GM06990 (cell line): ENCODE measurements at regions not wholly inside any gene's neighbourhood (a gene's known extent, or its start where the extent isn't known, plus 50 kb on each side); places are given as distances from the start of the nearest gene placed in this dataset.

Source experiments
- DNase-seq: peaks from one replicate; pipeline ENCODE4 v3.0.0-alpha.2; 2011; ENCODE audit not compliant: insufficient read length; ENCODE audit errors: extremely low read depth
- H3K27me3 ChIP-seq: replicated peaks from 2 replicates; pipeline ENCODE4 v1.6.0; 2011; ENCODE audit warnings: low read length; ENCODE audit not compliant: control insufficient read depth, insufficient read depth
- H3K36me3 ChIP-seq: 2 replicates; pipeline ENCODE4 v1.5.1; 2011; ENCODE audit warnings: low read length; ENCODE audit not compliant: control insufficient read depth, insufficient read depth
- H3K4me3 ChIP-seq: replicated peaks from 2 replicates; pipeline ENCODE4 v1.5.1; 2011; ENCODE audit warnings: low read depth, mild to moderate bottlenecking, control low read depth, low read length
- TF ChIP-seq, protein P1 (sequence below): IDR thresholded peaks from 2 replicates; pipeline ENCODE4 v1.5.1; 2011; ENCODE audit warnings: low read length, control low read depth, mild to moderate bottlenecking, inconsistent platforms; ENCODE audit not compliant: insufficient read depth, poor library complexity, severe bottlenecking

- no peak overlapping the region for H3K4me3 ChIP-seq
- H3K36me3 ChIP-seq, result no peaks in the 10 kb centered on the region
- no peaks in the 10 kb centered on the region; the same call in 1 of the 2 replicates for H3K27me3 ChIP-seq
- no peak for DNase-seq
- TF ChIP-seq, protein P1, sequence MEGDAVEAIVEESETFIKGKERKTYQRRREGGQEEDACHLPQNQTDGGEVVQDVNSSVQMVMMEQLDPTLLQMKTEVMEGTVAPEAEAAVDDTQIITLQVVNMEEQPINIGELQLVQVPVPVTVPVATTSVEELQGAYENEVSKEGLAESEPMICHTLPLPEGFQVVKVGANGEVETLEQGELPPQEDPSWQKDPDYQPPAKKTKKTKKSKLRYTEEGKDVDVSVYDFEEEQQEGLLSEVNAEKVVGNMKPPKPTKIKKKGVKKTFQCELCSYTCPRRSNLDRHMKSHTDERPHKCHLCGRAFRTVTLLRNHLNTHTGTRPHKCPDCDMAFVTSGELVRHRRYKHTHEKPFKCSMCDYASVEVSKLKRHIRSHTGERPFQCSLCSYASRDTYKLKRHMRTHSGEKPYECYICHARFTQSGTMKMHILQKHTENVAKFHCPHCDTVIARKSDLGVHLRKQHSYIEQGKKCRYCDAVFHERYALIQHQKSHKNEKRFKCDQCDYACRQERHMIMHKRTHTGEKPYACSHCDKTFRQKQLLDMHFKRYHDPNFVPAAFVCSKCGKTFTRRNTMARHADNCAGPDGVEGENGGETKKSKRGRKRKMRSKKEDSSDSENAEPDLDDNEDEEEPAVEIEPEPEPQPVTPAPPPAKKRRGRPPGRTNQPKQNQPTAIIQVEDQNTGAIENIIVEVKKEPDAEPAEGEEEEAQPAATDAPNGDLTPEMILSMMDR, result no peak
These were observed 146.6 kb upstream of the RNF32 start for GRCh38 chr7:156493942-156494341.

DNA sequence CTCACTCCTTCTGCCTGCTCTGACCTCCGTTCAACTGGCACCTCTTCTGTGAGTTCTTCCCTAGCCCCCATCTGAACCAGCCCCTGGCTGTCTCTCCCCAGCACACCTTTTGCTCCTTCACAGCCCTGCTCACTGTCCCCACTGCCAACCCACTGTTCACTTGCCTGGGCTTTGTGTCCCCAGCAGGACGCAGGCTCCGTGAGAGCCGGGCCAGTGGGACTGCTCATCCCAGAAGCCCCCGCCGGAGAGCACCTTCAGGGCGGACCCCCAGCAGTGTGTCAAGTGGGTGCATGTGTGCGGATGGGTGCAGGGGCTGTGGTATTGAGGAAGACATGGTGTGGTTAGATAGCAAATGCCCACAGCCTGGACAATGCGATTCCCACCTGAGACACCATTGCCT is 148.4 kb upstream of the RNF32 start:
- Histone ChIP-seq H3K4me3 (no peak overlapping the region), H3K36me3 (no peaks in the 10 kb centered on the region), H3K27me3 (no peaks in the 10 kb centered on the region; the same call in 1 of the 2 replicates)
- no peak for DNase-seq
- TF ChIP-seq, protein P1, result no peak

DNA sequence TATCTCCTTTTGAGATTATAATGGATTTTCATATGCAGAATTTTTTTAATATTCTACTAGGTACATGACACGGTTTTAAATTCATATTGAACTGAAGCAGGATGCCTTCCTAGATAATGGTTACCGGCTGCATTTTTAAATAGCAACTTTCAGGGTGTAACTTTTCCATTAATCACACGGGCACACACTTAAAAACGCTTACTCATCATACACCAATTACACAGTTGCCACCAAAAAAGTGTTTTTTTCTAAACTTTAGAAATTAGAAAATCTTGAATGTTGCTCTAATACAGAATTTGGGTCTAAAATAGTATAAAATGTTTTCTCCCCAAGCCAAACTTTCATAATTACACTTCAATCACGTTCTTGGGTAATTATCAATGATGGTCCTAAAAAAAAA is 149.1 kb upstream of the RNF32 start:
- TF ChIP-seq, protein P1, result no peak
- H3K27me3 ChIP-seq, result no peaks in the 10 kb centered on the region; the same call in 1 of the 2 replicates
- H3K4me3 ChIP-seq, result no peak overlapping the region
- H3K36me3 ChIP-seq, result no peaks in the 10 kb centered on the region
- no peak for DNase-seq

DNA sequence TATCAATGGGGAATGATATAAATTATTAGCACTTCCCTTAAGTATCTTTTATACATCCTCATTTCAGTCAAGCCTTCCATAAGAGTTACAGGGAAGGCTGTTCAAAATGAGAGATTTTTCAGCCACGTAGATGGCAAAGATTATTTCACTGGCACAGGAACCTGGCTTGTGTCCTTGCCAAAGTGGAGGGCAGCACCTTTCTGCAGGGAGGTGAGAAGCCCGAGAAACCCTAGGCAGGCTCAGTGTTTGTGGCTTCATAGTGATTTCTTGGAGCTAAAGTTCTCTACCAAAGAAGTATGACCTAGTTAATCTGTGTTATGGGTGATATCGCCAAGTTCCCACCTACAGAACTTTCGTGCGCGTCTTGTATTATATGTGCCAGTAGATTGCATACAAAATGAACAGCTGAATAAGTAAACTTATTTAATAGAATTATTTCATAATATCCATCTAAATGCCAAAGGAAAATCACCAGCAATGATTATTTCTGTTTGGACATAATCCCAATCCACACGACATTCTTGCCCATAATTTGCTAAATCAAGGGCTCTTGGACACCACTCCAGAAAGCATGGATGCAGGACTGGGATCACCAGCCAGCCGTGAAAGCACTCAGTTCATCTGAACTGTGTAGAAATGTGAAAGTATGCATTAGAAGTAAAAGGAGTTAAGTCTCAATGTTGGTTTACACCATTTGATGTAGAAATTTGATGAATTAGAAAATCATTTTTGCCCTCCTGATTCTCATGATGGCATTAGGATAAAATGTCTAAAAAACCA is 150.4 kb upstream of the RNF32 start:
- TF ChIP-seq, protein P1, result no peak
- Histone ChIP-seq H3K4me3 (no peak overlapping the region), H3K36me3 (no peaks in the 10 kb centered on the region), H3K27me3 (no peaks in the 10 kb centered on the region; the same call in 1 of the 2 replicates)
- DNase-seq, result no peak

GRCh38 chr7:156487811-156488533 is 152.6 kb upstream of the RNF32 start:
- Histone ChIP-seq H3K4me3 (no peak overlapping the region), H3K36me3 (no peaks in the 10 kb centered on the region), H3K27me3 (no peaks in the 10 kb centered on the region; the same call in 1 of the 2 replicates)
- DNase-seq, result no peak
- TF ChIP-seq, protein P1, result no peak
